Muscle of leg (tissue), 3 donors: ENCODE measurements at regions not wholly inside any gene's neighbourhood (a gene's known extent, or its start where the extent isn't known, plus 50 kb on each side); places are given as distances from the start of the nearest gene placed in this dataset.

Source experiments
- DNase-seq: peaks from one replicate; pipeline ENCODE4 v3.0.0; 2013
- H3K27ac ChIP-seq: one replicate; pipeline ENCODE4 v1.5.1; 2013; ENCODE audit warnings: mild to moderate bottlenecking, low read length, control low read depth
- H3K27me3 ChIP-seq: one replicate; pipeline ENCODE4 v1.6.1; 2013; ENCODE audit warnings: low read length; ENCODE audit not compliant: control insufficient read depth, insufficient read depth
- H3K36me3 ChIP-seq: one replicate; pipeline ENCODE4 v1.6.1; 2013; ENCODE audit warnings: low read length; ENCODE audit not compliant: control insufficient read depth, insufficient read depth
- H3K4me1 ChIP-seq: one replicate; pipeline ENCODE4 v1.6.1; 2013; ENCODE audit warnings: low read length; ENCODE audit not compliant: control insufficient read depth, insufficient read depth
- H3K4me3 ChIP-seq: one replicate; pipeline ENCODE4 v1.5.1; 2013; ENCODE audit warnings: low read length, control low read depth
- H3K9me3 ChIP-seq: replicated peaks from 2 replicates; pipeline ENCODE4 v1.6.1; 2013; ENCODE audit warnings: low read depth, low read length; ENCODE audit not compliant: control insufficient read depth
- WGBS: methylation state at CpG from one replicate; pipeline ENCODE4 v1.1.5; 2013; ENCODE audit warnings: missing lambda C conversion rate; ENCODE audit not compliant: insufficient coverage; 5-methylcytosine and 5-hydroxymethylcytosine counted together

DNA sequence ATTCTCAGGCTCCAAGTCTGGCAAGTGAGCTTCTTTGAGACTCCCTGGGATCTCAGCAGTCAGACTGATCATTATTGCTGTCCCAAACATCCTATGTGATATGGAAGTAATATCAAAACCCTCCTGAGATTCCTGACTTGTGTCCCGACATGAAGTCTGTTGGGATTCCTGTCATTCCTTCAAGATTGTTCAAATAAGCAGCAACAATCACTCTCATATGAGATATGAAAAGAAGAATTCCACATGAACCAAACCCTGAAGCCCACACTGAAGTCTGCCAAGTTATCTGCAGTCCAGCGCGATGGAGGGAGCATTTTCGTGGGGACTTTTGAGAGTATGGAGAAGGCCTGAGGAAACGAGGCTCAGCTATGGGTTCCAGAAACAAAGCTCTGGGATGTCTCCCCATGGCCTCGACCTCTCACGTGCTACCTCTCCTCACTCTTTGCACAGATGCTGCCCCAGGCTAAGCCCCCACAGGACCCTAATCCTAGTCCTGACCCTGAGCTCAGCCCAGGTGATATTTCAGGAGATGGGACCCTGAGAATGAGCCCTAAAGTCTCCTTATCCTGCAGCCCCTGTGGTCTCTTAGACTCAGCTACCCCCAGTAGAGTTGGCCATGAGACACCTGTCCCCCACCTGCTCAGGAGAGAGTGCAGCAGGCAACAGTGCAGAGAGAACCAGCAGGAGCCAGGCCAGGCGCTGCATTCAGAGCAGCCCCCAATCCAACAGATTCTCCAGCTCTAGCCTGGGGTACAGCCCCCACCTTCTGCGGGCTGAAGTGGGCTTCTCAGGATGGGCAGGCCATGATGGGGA, 100.2 kb downstream of the GGTLC2 start:
- 86% methylated on average over 5 of the region's 9 CpGs for WGBS
- Histone ChIP-seq H3K4me1 (no peaks in the 10 kb centered on the region), H3K9me3 (no peaks in the 10 kb centered on the region), H3K27ac (no peak overlapping the region), H3K36me3 (no peaks in the 10 kb centered on the region), H3K4me3 (no peak overlapping the region), H3K27me3 (peaks cover 8% of the 10 kb centered on the region)
- DNase-seq = no peak

DNA sequence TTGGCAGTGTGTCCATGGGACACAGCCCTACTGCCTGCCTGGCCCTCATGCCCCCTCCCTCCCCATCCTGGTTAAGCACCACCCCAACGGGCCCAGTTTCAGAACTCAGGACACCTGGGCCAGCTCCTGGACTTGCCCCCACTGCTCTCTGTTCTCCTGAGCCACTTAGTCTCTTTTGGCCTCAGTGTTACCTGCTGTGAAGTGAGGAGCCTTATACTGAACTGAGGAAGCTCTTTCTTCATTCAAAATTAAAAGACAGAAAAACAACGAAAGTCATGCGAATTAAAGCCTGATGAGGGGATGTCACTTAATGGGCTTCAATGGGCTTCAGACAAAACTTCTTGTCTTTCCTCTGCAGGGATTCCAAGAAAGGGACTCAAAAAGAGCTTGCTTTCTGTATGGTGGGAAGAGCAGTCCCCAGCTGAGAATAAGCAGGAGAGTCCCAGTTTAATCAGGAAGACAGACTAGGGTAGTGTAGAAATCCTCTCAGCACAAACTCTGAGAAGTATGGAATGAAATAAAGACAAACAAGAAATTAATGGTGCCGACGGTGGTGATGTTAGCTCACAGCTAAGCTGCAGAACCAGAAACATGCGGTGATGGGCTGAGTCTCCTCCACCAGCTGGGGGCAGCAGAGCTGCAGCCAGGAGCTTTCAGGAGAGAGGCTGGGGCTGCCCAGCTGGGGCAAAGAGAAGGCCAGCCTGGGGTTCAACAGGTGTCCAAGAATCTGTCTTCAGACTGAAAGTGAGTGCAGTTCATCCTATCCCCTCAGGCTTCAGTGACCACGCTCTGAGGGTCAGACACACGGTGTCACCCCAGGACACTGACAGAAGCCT, 101.0 kb downstream of the GGTLC2 start:
- no peak overlapping the region for H3K27ac ChIP-seq
- 46% methylated on average over 8 of the region's 8 CpGs for WGBS
- H3K4me3 ChIP-seq = no peak overlapping the region
- peaks cover 8% of the 10 kb centered on the region for H3K27me3 ChIP-seq
- DNase-seq = no peak
- no peaks in the 10 kb centered on the region for H3K36me3 ChIP-seq
- peaks cover 2% of the 10 kb centered on the region for H3K4me1 ChIP-seq
- no peaks in the 10 kb centered on the region for H3K9me3 ChIP-seq

DNA sequence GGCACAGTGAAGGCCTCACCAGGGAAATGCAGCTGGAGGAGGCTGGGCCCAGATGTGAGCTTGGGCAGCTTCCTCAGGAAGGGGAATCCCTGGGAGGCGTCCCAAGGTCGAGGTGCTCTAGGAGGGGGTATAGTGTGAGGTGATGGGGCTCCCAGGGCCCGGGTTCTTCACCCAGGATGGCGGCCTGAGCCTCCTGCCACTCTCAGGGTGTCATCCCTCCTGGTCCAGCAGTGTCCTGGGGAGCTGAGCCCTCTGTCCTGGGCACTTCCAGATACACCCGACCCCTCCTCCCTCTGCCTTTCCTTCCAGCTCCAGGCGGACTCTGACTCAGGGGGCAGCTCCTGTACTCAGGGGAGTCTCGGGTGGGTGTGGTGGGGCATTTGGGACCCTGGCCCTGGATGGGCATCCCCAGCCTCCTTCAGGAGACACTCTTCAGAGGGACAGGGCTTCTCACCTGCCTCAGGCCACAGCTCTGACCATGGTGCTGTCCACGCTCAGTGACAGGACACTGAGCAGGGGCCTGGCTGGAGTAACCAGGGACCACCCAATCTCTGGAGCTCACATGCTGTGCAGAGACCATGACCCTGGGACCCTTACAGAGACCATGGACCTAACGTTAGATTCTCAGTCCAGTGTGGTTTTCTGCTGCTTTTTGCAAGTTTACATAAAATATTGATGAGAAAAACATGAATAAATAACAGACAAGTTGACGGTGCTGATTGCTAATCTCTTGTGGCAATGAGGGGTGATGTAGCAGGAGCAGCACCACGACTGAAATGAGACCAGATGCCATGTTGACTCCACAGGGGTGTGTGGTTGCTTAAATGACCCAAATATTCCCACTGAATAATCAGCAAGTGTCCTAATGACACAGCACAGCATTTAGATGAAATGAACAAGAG, 101.9 kb downstream of the GGTLC2 start:
- Histone ChIP-seq H3K27me3 (peaks cover 8% of the 10 kb centered on the region), H3K9me3 (no peaks in the 10 kb centered on the region), H3K36me3 (no peaks in the 10 kb centered on the region), H3K27ac (no peak overlapping the region), H3K4me1 (peaks cover 7% of the 10 kb centered on the region), H3K4me3 (no peak overlapping the region)
- DNase-seq = no peak
- WGBS = 68% methylated on average over 5 of the region's 11 CpGs

DNA sequence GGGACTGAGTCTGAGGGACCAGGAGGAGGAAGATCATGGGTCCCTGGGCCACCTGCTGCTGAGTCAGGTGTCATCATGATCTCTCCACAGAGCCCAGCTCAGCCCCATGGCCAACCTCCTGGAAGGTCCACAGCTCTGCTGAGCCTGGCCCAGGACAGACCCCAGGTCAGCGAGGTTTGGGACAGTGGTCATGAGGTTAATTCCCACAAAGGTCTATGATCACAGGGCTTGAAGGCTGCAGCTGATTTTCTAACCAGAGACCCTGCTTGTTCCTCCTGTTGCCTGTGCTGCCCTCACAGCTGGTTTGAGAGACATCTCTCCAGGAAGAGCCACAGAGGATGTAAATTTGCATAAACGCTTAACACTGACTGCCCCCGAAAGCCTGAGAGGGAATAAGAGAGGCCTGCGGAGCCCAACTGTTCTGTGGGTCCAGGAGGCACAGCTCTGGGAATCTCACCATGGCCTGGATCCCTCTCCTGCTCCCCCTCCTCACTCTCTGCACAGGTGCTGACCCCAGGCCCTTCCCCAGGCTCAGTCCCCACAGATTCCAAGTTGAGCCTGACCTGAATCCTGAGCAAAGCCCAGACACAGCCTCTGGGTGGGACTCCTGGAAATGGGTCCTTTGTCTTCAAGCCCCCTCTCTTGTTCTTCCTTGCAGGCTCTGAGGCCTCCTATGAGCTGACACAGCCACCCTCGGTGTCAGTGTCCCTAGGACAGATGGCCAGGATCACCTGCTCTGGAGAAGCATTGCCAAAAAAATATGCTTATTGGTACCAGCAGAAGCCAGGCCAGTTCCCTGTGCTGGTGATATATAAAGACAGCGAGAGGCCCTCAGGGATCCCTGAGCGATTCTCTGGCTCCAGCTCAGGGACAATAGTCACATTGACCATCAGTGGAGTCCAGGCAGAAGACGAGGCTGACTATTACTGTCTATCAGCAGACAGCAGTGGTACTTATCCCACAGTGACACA, 102.8 kb downstream of the GGTLC2 start:
- no peak for DNase-seq
- Histone ChIP-seq H3K36me3 (no peaks in the 10 kb centered on the region), H3K4me1 (peaks cover 7% of the 10 kb centered on the region), H3K4me3 (no peak overlapping the region), H3K27me3 (peaks cover 8% of the 10 kb centered on the region), H3K9me3 (no peaks in the 10 kb centered on the region), H3K27ac (no peak overlapping the region)
- WGBS = 58% methylated on average over 8 of the region's 8 CpGs

DNA sequence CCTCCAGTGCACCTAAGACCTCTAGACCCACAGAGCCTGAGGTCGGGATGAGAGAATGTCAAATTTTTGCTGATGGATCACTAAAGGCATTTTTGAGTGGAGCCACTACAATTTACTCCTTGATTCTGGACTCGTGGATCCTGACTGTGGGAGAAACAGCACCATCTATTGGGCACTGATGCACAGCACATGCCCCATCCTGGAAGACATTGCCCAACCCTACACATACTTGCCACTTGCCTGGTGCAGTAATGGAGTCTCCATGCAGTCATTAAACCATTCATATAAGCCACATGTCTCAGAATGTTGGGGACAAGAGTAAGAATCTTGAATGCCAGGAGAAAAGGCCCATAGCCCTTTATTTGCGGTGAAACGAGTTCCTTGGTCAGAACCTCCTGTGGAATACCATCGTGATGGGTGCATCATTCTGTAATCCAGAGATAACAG, 103.9 kb downstream of the GGTLC2 start:
- no peaks in the 10 kb centered on the region for H3K36me3 ChIP-seq
- H3K27ac ChIP-seq = no peak overlapping the region
- H3K9me3 ChIP-seq = no peaks in the 10 kb centered on the region
- peaks cover 8% of the 10 kb centered on the region for H3K27me3 ChIP-seq
- WGBS = 41% methylated on average over 3 of the region's 5 CpGs
- H3K4me3 ChIP-seq = no peak overlapping the region
- H3K4me1 ChIP-seq = peaks cover 7% of the 10 kb centered on the region
- peak; percentile 30 for DNase-seq

DNA sequence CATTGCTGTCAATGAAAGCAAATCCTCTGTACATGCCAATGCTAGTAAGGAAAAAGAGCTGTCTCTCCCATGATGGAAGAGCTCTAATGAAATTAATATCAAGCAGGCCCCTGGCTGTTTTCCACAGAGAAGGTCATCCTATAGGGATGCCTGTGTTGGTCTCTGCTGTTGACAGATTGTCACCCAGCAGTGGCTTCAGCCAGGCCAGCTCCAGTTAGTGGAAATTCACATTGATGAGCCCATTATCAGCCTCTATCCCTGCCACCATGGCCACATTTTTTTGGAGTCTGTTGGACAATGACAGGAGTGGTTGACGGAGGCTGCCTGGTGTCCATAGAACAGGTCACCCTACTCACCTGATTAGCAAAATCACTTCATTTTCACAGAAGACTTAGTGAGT, 104.3 kb downstream of the GGTLC2 start:
- Histone ChIP-seq H3K4me3 (no peak overlapping the region), H3K27me3 (peaks cover 8% of the 10 kb centered on the region), H3K4me1 (peaks cover 7% of the 10 kb centered on the region), H3K27ac (no peak overlapping the region), H3K36me3 (no peaks in the 10 kb centered on the region), H3K9me3 (no peaks in the 10 kb centered on the region)
- no peak for DNase-seq
- no CpG with 5 or more reads among the region's 1 CpG for WGBS

DNA sequence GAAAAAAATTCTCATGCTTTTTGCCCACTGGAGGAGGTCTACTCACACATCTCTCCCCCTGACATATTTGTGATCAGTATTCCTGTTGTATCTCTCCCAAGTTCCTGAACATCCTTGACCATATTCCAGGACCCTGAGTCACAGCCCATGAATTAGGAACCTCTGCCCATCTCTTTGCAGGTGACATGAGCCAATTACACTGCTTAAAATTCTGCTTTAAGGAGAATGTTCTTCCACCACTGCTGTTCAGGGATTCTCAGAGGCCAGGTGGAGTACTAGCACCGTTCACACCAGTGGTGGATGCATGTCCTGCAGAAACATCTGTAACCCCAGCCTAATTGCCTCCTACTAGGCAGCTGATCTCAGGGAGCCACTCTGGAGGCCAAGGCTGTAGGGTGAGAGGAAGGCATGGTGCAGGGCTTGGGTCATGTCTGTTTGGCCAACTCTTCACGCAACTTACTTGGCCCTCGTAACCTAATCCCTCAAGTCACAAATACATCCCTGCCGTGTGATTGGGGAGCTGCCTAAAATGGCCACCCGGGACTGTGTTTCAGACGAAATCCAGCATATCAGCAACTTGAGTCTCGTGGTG, 104.8 kb downstream of the GGTLC2 start:
- peaks cover 7% of the 10 kb centered on the region for H3K4me1 ChIP-seq
- no peaks in the 10 kb centered on the region for H3K36me3 ChIP-seq
- WGBS = 77% methylated on average over 5 of the region's 7 CpGs
- no peaks in the 10 kb centered on the region for H3K9me3 ChIP-seq
- no peak overlapping the region for H3K27ac ChIP-seq
- H3K27me3 ChIP-seq = peaks cover 5% of the 10 kb centered on the region
- no peak overlapping the region for H3K4me3 ChIP-seq
- no peak for DNase-seq

DNA sequence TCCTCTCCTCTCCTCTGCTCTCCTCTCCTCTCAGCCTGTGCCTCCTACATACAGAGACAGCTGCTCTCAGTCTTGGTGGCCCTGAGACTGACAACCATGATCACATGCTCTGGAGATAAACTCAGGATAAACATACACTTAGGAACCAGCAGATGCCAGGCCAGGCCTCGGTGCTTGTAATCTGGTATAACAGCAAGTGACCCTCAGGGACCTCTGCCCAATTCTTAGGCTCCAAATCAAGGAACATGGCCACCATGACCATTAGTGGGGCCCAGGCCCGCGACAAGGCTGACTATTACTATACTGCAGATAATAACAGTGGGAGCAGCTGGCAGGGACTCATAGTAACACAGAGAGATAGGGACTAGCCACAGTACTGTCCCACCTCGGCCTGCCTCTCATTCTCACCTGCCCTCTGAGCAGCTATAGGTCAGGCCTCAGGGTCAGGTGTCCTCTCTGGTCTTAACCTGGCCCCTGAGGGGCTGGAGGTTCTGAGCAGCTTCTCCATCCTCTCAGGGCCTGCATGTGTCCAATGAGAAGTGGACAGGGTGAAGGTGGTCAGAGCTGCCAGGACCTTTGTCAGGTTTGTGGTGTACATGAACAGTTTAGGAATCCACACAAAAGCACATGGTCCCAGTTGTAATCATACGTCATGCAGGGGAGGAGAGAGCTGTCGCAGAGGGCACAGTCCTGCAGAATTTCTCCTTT, 106.1 kb downstream of the GGTLC2 start:
- H3K4me1 ChIP-seq = peaks cover 7% of the 10 kb centered on the region
- peaks cover 2% of the 10 kb centered on the region for H3K27me3 ChIP-seq
- 100% methylated on average over 2 of the region's 6 CpGs for WGBS
- peak overlapping the region; percentile 42 for H3K27ac ChIP-seq
- H3K36me3 ChIP-seq = no peaks in the 10 kb centered on the region
- DNase-seq = peak; percentile 27
- no peak overlapping the region for H3K4me3 ChIP-seq
- no peaks in the 10 kb centered on the region for H3K9me3 ChIP-seq
